SH-SY5Y (cell line): ENCODE measurements at regions not wholly inside any gene's neighbourhood (a gene's known extent, or its start where the extent isn't known, plus 50 kb on each side); places are given as distances from the start of the nearest gene placed in this dataset.

Experiments used
- GATA2 ChIP-seq: IDR thresholded peaks from 2 replicates; pipeline ENCODE4 v1.6.1; 2011; ENCODE audit warnings: mild to moderate bottlenecking, low read depth, low read length
- GATA3 ChIP-seq: IDR thresholded peaks from 2 replicates; pipeline ENCODE4 v1.6.1; 2011; ENCODE audit warnings: low read depth, mild to moderate bottlenecking, low read length, moderate library complexity

DNA sequence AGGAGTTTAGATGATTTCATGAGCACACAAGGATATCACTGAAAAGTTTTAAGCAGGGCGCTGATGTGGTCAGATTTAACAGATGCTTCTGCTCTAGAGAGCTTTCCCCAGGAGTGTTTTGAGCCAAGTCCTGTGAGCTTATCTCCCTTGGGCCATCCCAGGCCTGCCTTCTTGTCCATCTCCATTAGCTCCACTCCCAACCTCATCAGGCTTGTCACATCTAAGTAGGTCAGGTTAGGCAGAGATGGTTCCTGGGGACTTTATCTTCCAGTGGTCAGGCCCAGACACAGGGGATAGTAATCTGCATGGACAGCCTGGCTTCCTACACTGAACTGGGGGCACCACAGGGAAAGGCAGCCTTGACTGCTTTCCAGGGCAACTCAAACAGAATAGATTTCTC lies 145.4 kb upstream of the SRRM4 start:
- TF ChIP-seq GATA3: no peak
- TF ChIP-seq GATA2: no peak

DNA sequence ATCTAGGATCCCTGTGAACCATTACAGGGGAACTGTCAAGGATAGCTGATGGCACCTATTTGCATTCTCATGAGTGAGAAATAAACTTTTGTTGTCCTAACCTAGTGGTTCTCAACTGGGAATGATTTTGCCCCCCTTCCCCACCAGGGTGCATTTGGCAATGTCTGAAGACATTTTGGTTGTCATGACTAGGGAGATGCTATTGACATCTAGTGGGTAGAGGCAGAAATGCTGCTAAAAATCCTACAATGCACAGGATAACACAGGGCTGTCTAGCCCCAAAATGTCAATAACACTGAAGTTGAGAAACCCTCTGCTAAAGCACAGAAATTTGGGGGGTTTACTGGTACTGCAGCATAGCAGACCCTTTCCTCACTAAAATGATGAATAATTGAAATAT lies 140.9 kb upstream of the SRRM4 start:
- TF ChIP-seq GATA3 (no peak), GATA2 (no peak)

GRCh38 chr12:118840878-118841277 lies 140.5 kb upstream of the SRRM4 start:
- no peak for TF ChIP-seq GATA2
- TF ChIP-seq GATA3: no peak

DNA sequence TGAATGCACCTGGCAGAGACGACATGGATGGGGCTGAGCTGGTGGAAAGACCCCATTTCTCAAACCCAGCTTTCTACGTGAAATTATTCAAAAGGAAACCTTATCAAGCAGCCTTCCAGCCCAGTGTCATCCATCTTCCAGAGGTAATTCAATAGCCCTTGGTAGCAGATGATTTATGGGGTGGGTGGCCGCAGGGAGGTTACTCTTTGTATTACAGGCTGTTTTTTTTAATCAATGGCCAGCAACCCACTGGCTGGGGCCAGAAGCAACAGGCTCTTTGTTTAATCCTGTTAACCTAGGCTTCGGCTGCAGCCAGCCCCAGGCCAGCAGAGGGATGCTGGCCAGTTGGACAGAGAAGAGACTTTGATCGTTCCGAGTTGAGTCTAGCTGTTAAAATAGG lies 139.8 kb upstream of the SRRM4 start:
- no peak for TF ChIP-seq GATA3

- no peak for TF ChIP-seq GATA3
- TF ChIP-seq GATA2: no peak
These were observed 138.5 kb upstream of the SRRM4 start for GRCh38 chr12:118842866-118843265.

DNA sequence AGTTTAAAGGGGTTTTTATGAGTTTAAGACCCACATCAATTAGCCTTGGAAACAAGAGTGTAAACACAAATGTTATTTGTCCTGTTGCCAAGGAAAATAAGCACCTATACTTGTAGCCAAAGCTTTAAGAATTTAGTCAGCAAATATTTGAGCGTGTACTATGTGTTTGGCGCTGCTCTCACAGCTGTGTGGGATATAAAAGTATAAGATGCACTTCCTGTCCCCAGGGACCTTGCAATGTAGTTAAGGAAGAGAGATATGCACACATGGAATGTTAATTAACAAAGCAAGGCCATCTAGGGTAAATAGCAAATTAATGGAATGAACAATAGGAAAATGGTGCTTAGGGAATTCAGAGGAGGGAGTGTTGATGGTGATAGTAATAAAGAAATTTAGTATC lies 134.9 kb upstream of the SRRM4 start:
- TF ChIP-seq GATA3 (no peak), GATA2 (no peak)

DNA sequence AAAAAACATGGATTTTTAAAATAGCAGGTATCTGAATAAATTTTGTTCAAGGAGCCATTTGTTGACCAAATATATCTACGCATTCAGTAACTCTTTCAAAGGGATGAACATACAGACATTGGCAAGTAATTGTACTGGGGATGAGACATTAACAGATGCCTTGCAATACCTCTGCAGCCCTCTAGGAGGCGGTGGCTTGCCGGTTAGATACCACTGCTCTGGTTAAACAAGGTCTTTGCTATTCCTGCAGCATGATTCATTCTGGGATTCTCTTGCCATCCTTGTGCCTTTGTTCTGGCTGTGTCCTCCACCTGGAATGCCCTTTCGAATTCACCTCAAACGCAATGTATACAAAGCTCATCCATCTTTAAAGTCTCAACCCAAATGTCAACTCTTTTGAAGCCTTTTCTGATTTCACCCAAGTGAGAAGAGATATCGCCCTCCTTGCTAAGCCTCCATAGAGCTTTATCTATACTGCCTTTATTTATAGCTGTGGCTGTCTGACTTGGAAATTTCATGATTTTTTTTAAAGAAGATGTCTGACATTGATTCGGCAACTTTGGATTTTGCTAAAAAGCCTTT lies 131.0 kb upstream of the SRRM4 start:
- TF ChIP-seq GATA3: no peak

DNA sequence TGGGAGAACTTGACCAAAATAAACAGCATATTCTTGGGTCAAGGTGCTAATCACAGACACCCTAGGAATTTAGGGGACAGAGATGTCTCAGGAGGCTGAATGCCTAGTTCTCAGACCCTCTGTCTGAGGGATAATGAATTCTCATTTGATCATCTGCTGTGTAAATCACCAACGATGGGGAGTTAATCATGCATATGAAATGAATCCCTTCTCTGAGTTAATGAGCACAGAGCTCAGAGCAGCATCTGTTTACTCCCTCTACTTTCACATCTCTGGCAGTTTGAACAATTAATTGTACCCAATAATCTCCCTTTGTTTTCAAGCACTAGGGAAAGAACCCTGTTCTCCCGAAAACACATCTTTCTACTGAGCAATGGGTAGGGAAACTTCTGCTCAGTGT lies 129.4 kb upstream of the SRRM4 start:
- no peak for TF ChIP-seq GATA3

GRCh38 chr12:118853634-118854033 lies 127.7 kb upstream of the SRRM4 start:
- TF ChIP-seq GATA3: no peak
- no peak for TF ChIP-seq GATA2

GRCh38 chr12:118855858-118856257 lies 125.5 kb upstream of the SRRM4 start:
- no peak for TF ChIP-seq GATA3
- no peak for TF ChIP-seq GATA2

DNA sequence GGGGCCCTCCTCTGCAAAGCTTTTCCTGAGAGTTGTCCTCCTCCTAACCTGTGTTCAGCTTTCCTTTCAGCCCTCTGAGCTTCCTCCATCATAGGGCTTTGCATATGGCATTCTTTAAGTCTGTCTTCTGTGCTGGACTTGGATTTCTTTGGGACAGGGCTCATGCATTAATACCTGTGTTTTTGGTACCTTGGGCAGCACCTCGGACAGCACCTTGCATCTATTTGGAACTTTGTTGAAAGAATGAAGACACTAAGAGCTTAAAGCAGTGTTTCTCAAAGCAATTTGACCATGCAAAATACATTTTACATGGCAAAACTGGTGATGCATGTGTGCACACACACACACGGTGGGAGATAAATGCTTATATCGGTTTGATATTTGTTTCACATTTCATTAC lies 115.0 kb upstream of the SRRM4 start:
- TF ChIP-seq GATA3: no peak
- TF ChIP-seq GATA2: no peak

DNA sequence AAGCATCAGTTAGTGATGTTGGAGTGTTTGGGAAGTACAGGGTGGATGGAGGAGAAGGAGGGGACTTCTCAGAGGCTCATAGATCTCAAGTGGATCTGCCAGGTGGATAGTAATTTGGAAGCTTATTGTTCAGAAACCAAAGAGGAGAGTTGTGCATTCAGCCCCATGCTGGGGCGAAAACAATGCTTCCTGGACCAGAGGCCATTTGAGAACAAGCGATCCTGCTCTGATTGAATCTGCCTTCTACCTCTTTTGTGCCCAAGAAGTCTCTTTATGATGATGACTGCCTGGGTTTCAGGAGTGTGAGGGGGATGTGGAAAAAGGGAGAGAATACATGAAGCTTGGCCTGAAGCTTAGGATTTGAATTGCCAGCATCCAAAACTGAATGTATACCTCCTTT lies 110.8 kb upstream of the SRRM4 start:
- no peak for TF ChIP-seq GATA3
- TF ChIP-seq GATA2: no peak

GRCh38 chr12:118874698-118875548 lies 106.4 kb upstream of the SRRM4 start:
- TF ChIP-seq GATA2: no peak
- TF ChIP-seq GATA3: no peak

DNA sequence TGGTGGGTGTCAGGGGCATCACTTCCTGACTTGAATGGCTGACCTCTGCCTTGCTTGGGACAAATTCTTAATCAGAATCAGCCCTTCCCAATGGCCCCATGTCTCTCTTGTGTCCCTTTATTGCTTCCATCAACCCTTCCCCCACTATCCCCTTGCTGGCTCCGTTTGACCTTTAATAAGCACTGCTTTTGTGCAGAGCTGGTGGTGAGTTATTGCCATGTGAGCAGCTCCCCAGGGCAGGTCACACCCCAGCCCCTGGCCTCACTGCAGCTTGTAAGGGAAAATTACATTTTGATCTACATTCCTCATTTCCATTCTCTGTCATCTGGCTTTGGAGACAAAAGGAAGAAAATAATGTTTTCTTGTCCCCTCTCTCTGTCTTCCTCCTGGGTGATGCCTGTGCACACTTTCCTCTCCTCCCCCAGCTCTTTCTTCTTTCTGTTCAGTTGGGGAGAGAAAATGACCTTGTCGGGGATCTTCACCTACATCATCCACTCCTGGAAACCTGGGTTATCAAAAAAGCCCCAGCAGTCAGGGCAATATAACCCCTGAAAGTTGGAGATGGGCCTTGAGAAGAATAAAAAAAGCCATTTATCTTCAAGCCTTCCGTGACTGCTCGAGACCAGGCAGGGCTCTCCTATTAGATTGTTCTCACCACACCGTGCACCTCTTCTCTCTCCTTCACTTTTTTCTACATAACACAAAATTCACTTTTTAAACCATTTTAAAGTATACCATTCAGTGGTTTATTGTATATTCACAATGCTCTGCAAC lies 100.4 kb upstream of the SRRM4 start:
- TF ChIP-seq GATA3: no peak
- TF ChIP-seq GATA2: no peak

DNA sequence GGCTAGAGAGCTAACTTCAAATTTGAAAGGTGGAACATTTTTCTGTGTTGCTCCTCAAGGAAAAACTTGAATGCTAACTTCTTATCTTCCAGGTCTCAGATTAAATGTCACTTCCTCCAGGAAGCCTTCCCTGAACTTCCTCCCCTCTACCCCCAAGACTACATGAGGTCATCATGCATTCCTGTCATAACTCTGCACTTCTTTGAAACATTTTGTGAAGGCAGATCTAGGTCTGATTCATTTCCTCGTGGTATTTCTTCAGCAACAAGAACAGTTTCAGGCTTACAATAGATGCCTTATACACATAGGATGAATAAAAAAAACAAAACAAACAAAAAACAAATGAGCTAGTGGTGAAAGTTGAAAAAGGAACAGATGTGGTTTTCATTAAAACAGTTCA lies 97.1 kb upstream of the SRRM4 start:
- TF ChIP-seq GATA3 (no peak), GATA2 (no peak)
